ENCODE measurements at regions not wholly inside any gene's neighbourhood (a gene's known extent, or its start where the extent isn't known, plus 50 kb on each side); places are given as distances from the start of the nearest gene placed in this dataset.

GRCh38 chr7:124532166-124532565, 233.4 kb downstream of the GPR37 start:
- no peak for DNase-seq (ENCODE audit: extremely low spot score, insufficient read length, low read depth)
- FAIRE-seq, result no peak

DNA sequence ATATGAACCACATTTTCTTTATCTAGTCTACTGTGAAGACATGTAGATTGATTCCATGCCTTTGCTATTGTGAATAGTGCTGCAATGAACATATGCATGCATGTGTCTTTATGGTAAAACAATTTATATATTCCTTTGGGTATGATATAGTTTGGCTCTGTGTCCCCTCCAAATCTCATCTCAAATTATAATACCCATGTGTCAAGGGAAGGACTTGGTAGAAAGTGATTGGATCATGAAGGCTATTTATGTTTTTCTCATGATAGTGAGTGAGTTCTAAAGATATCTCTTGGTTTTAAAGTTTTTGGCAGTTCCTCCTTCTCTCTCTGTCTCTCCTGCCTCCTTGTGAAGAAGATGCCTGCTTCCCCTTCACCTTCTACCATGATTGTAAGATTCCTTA, 248.7 kb downstream of the GPR37 start:
- no peak for FAIRE-seq
- no peak for DNase-seq (ENCODE audit: extremely low spot score, insufficient read length, low read depth)

DNA sequence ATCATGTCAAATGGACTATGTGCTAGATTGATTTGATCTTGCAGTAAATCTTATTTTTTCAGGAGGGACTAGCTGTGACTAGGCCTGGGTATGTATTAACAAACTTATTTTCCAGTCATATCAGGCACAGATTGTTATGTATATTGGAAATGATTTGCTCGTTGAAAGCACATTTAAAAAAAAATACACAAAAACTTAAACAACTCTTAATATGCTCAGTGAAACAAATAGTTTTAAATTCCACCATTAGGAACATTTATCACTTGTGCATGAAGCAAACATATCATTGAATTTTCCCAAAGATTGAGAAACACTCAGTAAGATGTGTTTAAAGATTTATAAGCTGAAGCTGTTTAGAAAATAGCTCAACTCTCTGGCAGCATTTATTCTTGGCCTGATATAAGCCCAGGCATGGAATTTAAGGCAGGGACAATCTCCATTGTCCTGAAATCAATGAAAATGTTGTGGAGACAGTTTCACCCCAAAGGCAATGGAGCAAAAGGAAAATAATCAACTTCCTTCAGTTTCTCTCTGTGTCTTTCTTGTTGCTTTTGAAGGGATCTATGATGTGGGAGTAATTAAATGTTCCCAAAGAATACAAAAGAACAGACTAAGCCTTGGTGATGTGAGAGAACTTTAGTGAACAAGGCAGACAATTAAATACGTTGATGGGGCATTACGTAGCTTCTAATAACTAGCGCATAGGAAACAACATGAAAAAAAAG, 250.3 kb downstream of the GPR37 start:
- DNase-seq (ENCODE audit: extremely low spot score, insufficient read length, low read depth) (no peak), FAIRE-seq (no peak)

GRCh38 chr7:124514471-124514870, 251.1 kb downstream of the GPR37 start:
- FAIRE-seq, result no peak
- DNase-seq (ENCODE audit: extremely low spot score, insufficient read length, low read depth), result no peak

DNA sequence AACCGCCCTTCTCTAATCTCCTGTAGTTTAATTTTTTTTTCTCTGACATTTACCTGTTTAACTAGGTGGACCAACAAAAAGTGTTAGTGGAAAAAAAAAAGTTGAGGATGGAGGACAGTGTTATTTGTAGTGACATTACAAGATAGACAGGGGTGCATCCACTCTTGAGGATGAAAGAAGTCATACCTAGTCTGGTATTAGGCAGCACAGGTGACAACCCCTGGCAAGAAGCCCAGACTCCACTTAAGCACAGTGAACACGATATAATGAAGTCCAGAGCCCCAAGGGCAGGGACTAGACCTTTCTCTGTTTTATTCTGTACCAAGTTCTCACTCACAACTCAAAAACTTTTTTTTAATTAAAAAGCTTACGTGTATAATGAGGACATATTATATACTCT, 268.4 kb downstream of the GPR37 start:
- FAIRE-seq (no peak), DNase-seq (ENCODE audit: extremely low spot score, insufficient read length, low read depth) (no peak)

GRCh38 chr7:124489925-124490324, 275.7 kb downstream of the GPR37 start:
- FAIRE-seq (no peak), DNase-seq (ENCODE audit: extremely low spot score, insufficient read length, low read depth) (no peak)

- no peak for FAIRE-seq
- no peak for DNase-seq (ENCODE audit: extremely low spot score, insufficient read length, low read depth)
These were observed 276.3 kb downstream of the GPR37 start for GRCh38 chr7:124489082-124489819.

DNA sequence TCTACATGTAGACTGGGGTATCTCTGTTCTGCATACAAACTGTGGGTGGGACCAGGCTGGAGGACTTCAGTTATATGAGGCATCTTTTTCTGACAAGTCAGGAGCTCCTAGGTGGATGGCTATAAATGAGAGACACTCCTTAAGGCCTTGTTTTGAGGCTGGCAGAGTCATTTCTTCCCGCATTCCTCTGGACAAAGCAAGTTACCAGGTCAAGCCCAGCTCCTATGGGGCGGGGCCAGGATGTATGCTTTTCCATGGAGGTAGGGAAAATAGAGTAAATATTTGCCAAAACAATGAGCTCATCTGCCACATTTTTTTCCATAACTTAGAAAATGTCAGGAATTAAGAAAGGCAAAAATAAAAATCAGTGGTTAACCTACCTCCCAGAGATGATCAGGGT, 283.4 kb downstream of the GPR37 start:
- FAIRE-seq, result no peak
- DNase-seq (ENCODE audit: extremely low spot score, insufficient read length, low read depth), result no peak

DNA sequence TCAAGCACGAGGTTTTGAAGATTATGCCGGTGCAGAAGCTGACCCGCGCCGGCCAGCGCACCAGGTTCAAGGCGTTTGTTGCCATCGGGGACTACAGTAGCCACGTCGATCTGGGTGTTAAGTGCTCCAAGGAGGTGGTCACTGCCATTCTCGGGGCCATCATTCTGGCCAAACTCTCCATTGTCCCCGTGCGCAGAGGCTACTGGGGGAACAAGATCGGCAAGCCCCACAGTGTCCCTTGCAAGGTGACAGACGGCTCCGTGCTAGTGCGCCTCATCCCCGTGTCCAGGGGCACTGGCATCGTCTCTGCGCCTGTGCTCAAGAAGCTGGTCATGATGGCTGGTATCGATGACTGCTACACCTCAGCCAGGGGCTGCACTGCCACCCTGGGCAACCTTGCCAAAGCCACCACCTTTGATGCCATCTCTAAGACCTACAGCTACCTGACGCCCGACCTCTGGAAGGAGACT, 284.7 kb downstream of the GPR37 start:
- no peak for FAIRE-seq
- no peak for DNase-seq (ENCODE audit: extremely low spot score, insufficient read length, low read depth)

DNA sequence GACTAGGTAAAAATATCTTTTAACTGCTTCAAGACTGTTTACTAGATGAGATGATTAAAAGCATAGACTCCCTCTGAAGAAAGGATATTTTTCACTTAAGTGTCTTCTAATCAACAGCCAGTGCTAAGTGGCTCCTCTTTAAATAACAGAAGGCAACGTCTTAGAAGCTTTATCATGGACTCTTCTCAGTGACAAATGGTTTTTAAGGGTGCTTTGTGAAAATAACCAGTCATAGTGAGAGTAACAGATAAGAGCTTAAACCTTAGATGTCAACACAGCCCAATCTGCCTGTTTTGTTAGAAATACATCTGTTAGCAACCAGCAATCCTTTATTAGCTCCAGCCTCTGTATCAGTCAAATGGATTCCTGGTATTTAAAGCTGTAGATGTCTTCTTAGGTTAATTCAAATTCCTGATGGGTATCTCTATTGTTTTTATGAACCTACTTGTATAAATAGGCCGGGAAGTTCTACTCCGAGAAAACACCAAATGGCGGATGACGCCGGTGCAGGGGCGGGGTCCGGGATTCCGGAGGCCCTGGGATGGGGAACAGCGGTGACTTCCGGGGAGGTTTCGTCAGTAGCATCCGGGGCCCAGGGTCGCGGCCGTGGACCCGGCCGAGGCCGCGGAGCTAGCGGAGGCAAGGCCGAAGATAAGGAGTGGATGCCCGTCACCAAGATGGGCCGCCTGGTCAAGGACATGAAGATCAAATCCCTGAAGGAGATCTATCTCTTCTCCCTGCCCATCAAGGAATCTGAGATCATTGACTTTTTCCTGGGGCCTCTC, 285.4 kb downstream of the GPR37 start:
- DNase-seq (ENCODE audit: extremely low spot score, insufficient read length, low read depth) (no peak), FAIRE-seq (no peak)

DNA sequence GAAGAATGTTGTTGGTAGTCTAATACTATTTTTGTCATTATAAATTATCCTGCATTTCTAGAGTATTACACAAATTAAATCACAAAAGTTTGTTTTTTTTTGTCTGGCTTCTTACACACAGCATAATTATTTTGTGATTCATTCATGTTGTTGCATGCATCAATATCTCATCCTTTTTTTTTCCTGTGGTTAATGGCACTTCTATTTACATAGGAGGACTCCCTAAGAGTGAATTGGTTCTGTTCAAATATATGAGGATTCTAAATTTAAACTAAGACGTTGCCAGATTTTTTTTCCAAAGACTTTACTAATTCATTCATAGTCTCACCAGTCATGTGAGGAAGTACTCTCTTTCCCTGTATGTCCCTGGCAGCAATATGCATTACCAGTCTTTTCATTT, 303.3 kb downstream of the GPR37 start:
- FAIRE-seq (no peak), DNase-seq (ENCODE audit: extremely low spot score, insufficient read length, low read depth) (no peak)

DNA sequence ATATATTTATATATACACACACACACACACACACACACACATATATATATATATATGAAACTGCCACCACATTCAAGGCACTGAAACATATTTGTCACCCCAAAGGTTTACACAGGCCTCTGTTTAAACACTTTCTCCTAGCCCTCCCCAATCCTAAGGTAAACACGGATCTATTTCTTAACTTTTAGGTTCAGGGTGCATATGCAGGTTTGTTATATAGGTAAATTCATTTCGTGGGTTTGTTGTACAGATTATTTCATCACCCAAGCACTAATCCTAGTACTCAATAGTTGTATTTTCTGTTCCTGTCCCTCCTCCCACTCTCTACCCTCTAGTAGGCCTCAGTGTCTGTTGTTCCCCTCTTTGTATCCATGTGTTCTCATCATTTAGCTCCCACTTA, 305.0 kb downstream of the GPR37 start:
- no peak for DNase-seq (ENCODE audit: extremely low spot score, insufficient read length, low read depth)
- FAIRE-seq, result no peak

GRCh38 chr7:124460056-124460450, 305.5 kb downstream of the GPR37 start:
- DNase-seq (ENCODE audit: extremely low spot score, insufficient read length, low read depth), result no peak
- FAIRE-seq, result no peak

- no peak for FAIRE-seq
- no peak for DNase-seq (ENCODE audit: extremely low spot score, insufficient read length, low read depth)
These were observed 306.2 kb downstream of the GPR37 start for GRCh38 chr7:124459101-124460055.

- no peak for FAIRE-seq
- no peak for DNase-seq (ENCODE audit: extremely low spot score, insufficient read length, low read depth)
These were observed 307.8 kb downstream of the GPR37 start for GRCh38 chr7:124457841-124458240.

GRCh38 chr7:124456286-124456685, 309.3 kb downstream of the GPR37 start:
- no peak for DNase-seq (ENCODE audit: extremely low spot score, insufficient read length, low read depth)
- no peak for FAIRE-seq

DNA sequence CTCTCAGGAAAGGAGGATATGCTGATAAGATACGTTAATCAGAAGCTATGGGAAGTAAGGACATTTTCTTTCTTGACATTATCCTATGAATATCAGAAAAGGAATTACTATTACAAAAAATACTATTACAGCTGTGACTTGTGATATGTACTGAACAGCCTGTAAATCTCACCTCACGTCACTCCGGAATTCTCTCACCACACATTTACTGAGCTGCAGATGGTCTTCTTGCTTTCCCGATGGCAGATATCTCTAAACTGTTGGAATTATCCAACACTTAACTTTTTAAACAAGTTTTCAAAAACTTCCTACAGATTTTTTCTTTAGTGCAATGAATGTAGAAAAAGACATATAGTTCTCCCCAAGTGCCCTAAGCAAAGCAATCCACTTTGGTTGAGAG, 313.4 kb downstream of the GPR37 start:
- DNase-seq (ENCODE audit: extremely low spot score, insufficient read length, low read depth), result no peak
- no peak for FAIRE-seq

DNA sequence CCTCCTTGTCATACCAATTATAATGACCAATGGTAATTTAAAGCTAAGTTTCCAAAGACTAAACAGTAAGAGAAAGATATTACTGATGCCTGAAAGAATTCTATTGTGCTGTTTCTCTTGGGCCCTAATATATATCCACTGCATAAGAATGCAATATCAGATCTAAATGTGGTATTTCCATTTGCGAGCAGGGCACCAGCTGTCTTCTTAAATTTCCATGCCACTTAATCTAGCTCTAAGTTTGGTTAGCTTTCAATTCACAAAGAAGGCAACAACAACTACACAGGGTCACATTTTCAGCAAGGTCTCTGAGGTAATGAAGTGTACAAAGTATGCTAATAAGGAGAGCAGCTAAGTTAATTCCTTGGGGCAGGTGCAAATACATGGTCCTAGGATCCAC, 315.7 kb downstream of the GPR37 start:
- DNase-seq (ENCODE audit: extremely low spot score, insufficient read length, low read depth), result no peak
- FAIRE-seq, result no peak

DNA sequence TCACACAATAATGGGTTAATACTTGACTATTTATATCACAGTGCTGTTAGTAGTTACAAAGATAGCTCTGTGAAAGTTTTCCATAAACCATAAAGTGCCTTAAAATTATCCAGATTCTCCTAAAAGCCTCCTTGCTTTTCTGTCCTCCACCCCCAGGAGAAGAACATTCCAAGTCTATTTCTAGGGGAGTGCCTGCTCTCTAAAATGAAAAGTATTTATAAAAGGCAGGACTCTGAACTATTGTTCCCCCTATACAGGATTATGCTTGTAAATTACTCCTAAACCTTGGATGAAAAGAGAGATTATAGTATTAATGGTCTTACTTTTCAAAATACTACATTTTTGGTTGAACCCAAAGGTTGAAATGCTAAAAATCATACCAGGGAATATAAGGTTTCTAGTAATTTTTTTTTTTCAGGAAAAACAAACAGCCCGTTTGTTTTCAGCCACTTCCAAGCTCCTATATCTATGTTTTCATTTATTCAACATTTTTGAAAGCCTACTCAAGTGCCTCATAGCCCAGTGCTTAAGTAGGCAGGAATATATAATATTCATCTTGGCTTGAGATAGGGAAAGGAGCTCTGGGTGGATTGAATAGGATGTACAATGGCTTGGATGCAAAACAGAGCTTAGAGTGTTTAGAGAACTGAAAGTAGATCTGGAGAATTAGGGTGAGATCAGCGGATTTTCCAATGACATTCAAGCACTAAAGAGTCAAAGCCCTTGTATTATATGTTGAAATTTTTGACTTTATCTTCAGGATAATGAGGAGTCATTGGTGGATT, 320.7 kb downstream of the GPR37 start:
- DNase-seq (ENCODE audit: extremely low spot score, insufficient read length, low read depth), result no peak
- no peak for FAIRE-seq

Measured in GM18507 (cell line).